ENCODE measurements at regions not wholly inside any gene's neighbourhood (a gene's known extent, or its start where the extent isn't known, plus 50 kb on each side); places are given as distances from the start of the nearest gene placed in this dataset.

- Histone ChIP-seq H3K4me1 (ENCODE audit: control insufficient read depth, extremely low read depth, insufficient read depth, low read length) (peaks cover 4% of the 10 kb centered on the region), H3K36me3 (ENCODE audit: control insufficient read depth in 2 of 2, extremely low read depth in 1 of 2, insufficient read depth in 2 of 2, low read length in 2 of 2) (no peaks in the 10 kb centered on the region), H3K9me3 (replicated peaks; ENCODE audit: control insufficient read depth, insufficient read depth, low read length) (no peaks in the 10 kb centered on the region), H3K27me3 (ENCODE audit: control insufficient read depth in 2 of 2, insufficient read depth in 2 of 2, low read length in 2 of 2) (no peaks in the 10 kb centered on the region), H4K20me1 (replicated peaks; ENCODE audit: control insufficient read depth, extremely low read depth, insufficient read depth, low read length) (no peaks in the 10 kb centered on the region), H3K9ac (replicated peaks; ENCODE audit: extremely low read depth, insufficient read depth, low read length) (no peak overlapping the region), H3K4me3 (replicated peaks in 1 of 3; ENCODE audit: insufficient read depth in 1 of 3, low read depth in 1 of 3, low read length in 3 of 3) (no peak overlapping the region), H2AFZ (ENCODE audit: low read depth, low read length) (no peak overlapping the region), H3K27ac (ENCODE audit: insufficient read depth, low read depth, low read length) (no peak overlapping the region), H3K4me2 (ENCODE audit: insufficient read depth, low read length) (no peak overlapping the region), H3K79me2 (ENCODE audit: control insufficient read depth, insufficient read depth, low read length) (no peaks in the 10 kb centered on the region), H3K9me1 (replicated peaks; ENCODE audit: control insufficient read depth, extremely low read depth, insufficient read depth, low read length) (no peaks in the 10 kb centered on the region)
- dilution Hi-C loops (cut with MboI; ENCODE audit: extremely low pct_ligation_motif_present, low sequenced_read_pairs) (no loop called here), intact Hi-C loops (cut with micrococcal nuclease) (no loop called here)
- TF ChIP-seq FOS (IDR thresholded peaks at IDR 0.05; ENCODE audit: borderline replicate concordance, insufficient read depth, low read length) (no peak), POLR2A (IDR thresholded peaks at IDR 0.05; ENCODE audit: low read depth, low read length) (no peak), EZH2 (IDR thresholded peaks at IDR 0.05; ENCODE audit: borderline replicate concordance, low read depth, low read length, severe bottlenecking) (no peak), GATA2 (IDR thresholded peaks at IDR 0.05; ENCODE audit: insufficient read depth, insufficient read length, low read depth, low read length) (no peak), POLR2AphosphoS5 (IDR thresholded peaks at IDR 0.05; ENCODE audit: insufficient read depth, low read depth, low read length) (no peak), MAX (IDR thresholded peaks at IDR 0.05; ENCODE audit: insufficient read depth, insufficient read length) (no peak), CTCF (IDR thresholded peaks at IDR 0.05; ENCODE audit: extremely low read depth in 1 of 2, insufficient read depth in 1 of 2, low read depth in 1 of 2, low read length in 2 of 2) (no peak), MYC (IDR thresholded peaks at IDR 0.05; ENCODE audit: low read depth, low read length) (no peak), JUN (IDR thresholded peaks at IDR 0.05; ENCODE audit: borderline replicate concordance, insufficient read depth, insufficient read length, low read depth) (no peak)
- no TSS peak for BruUV-seq (replicated peaks)
- FAIRE-seq (no peak), DNase-seq (ENCODE audit: low read depth, low spot score) (no peak)
- ChIA-PET CTCF (no interaction called here), POLR2A (no interaction called here)
Measured at GRCh38 chr6:22102671-22103070, 194.2 kb downstream of the PRL start.

Measured in endothelial cell of umbilical vein (primary cell).